NT2/D1 (cell line): ENCODE measurements at regions not wholly inside any gene's neighbourhood (a gene's known extent, or its start where the extent isn't known, plus 50 kb on each side); places are given as distances from the start of the nearest gene placed in this dataset.

Source experiments
- DNase-seq: peaks from one replicate; pipeline ENCODE4 v3.0.0-alpha.2; 2011; ENCODE audit warnings: low read depth, low spot score
- H3K27me3 ChIP-seq: 2 replicates; pipeline ENCODE4 v1.6.0; 2011; ENCODE audit warnings: mild to moderate bottlenecking; ENCODE audit not compliant: insufficient read length, insufficient read depth
- H3K36me3 ChIP-seq: 2 replicates; pipeline ENCODE4 v1.6.1; 2011; ENCODE audit warnings: mild to moderate bottlenecking, low read length, mixed read lengths; ENCODE audit not compliant: insufficient read depth, insufficient read length
- H3K4me1 ChIP-seq: 2 replicates; pipeline ENCODE4 v1.5.1; 2011; ENCODE audit not compliant: insufficient read depth, insufficient read length
- H3K4me3 ChIP-seq: 2 replicates; pipeline ENCODE4 v1.5.1; 2011; ENCODE audit warnings: low read depth; ENCODE audit not compliant: insufficient read length
- H3K9ac ChIP-seq: 2 replicates; pipeline ENCODE4 v1.6.0; 2011; ENCODE audit warnings: low read depth; ENCODE audit not compliant: insufficient read length
- H3K9me3 ChIP-seq: 2 replicates; pipeline ENCODE4 v1.5.1; 2011; ENCODE audit warnings: mild to moderate bottlenecking, low read length; ENCODE audit not compliant: insufficient read depth
- SUZ12 ChIP-seq: IDR thresholded peaks from 2 replicates; pipeline ENCODE4 v1.6.1; 2011; ENCODE audit not compliant: insufficient read length, insufficient read depth; ENCODE audit errors: extremely low read depth
- YY1 ChIP-seq: IDR thresholded peaks from 2 replicates; pipeline ENCODE4 v1.6.1; 2011; ENCODE audit not compliant: insufficient read length, insufficient read depth
- ZNF274 ChIP-seq: IDR thresholded peaks from 2 replicates; pipeline ENCODE4 v1.6.1; 2011; ENCODE audit warnings: mild to moderate bottlenecking, low read depth, low read length

DNA sequence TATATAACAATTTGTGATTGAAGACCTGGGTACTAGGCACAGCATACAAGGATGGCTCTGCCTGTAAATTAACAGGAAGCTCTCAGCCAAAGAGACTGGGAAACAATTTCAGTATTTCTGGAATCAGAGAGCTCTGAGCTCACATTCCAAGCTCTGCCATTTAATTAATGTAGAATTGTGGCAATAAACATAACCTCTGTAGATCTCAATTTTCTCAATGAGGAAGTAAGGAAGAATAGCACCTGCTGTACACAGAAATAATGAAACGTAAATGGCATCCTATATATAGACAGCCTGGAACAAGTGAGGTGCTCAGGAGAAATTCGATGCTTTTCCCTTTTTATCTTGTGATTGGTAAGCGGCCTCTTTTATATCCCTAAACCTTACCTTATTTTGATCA, 538.5 kb upstream of the JAG1 start:
- Histone ChIP-seq H3K9me3 (no peaks in the 10 kb centered on the region), H3K36me3 (no peaks in the 10 kb centered on the region), H3K4me1 (no peaks in the 10 kb centered on the region), H3K9ac (no peak overlapping the region), H3K27me3 (no peaks in the 10 kb centered on the region), H3K4me3 (no peak overlapping the region)
- TF ChIP-seq YY1 (no peak), SUZ12 (no peak), ZNF274 (no peak)
- no peak for DNase-seq

GRCh38 chr20:11212902-11213301, 539.1 kb upstream of the JAG1 start:
- no peak for DNase-seq
- no peak overlapping the region for H3K9ac ChIP-seq
- no peaks in the 10 kb centered on the region for H3K36me3 ChIP-seq
- TF ChIP-seq ZNF274, result no peak
- TF ChIP-seq SUZ12, result no peak
- TF ChIP-seq YY1, result no peak
- H3K27me3 ChIP-seq, result no peaks in the 10 kb centered on the region
- H3K4me1 ChIP-seq, result no peaks in the 10 kb centered on the region
- H3K4me3 ChIP-seq, result no peak overlapping the region
- no peaks in the 10 kb centered on the region for H3K9me3 ChIP-seq

DNA sequence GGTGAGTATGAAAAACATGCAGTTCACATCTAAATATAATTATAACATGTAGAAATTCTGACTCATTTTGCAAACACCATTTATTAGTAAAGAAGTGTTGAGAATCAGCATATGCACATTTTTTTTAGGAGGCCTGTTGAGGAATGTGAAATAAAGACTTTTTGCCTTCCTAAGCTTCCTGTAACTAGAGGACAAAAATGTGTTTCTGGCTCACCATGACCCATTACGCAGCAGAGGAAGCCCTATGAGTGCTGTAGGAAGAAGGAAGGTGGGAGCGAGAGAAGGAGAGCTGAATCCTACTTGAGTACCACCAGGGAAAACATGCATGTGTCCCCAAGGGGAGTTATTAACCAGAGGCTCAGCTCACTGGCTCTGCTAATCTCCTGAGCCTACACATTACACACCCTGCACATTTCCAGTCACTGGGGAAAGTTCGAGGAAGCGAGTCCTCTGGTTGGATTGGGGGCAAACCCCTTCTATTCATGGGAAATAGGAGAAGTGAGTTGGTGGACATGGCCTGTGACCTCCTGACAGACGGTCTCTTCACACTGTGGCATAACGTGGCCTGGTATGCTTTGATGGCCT, 540.5 kb upstream of the JAG1 start:
- Histone ChIP-seq H3K4me3 (no peak overlapping the region), H3K36me3 (no peaks in the 10 kb centered on the region), H3K4me1 (no peaks in the 10 kb centered on the region), H3K9ac (no peak overlapping the region), H3K9me3 (no peaks in the 10 kb centered on the region), H3K27me3 (no peaks in the 10 kb centered on the region)
- TF ChIP-seq SUZ12 (no peak), YY1 (no peak), ZNF274 (no peak)
- no peak for DNase-seq

DNA sequence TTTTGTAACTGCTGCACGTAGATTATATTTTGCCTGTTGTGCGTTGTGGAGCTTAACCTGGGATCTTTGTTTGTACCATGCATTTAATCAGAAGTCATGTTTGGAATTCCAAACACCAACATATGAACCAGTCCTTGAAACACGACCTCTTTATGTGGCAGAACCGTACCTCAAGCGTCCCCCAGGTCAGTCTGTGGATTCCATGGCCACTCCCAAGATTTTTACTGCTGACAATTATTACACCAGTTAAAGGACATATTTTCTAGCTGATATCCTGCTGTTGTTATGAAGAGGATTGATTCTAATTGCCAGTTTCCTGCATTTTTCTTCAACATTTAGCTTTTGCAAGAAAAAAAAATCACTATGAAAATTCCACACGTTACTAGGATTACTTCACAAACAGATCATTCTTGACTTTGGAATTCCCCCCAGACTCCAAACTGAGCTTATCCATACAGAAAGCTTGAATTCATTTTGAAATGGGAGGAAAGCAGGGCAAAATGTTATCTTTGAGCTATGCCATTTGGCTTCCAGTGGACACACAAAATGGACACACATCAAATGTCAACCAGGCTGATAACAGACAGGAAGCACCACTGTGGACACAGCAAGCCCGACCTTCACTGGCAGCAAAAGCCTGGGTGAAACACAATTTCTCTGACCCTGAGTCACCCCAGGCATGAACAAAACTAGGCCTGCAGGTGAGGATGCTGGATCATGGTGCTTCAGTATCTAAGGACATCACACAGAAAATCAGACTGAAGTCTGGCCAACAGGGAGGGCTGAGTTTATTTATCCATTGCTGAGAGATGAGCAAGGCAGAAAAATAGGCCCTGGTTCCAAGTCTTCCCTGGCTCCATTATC, 542.9 kb upstream of the JAG1 start:
- Histone ChIP-seq H3K4me3 (no peak overlapping the region), H3K27me3 (no peaks in the 10 kb centered on the region), H3K36me3 (no peaks in the 10 kb centered on the region), H3K4me1 (no peaks in the 10 kb centered on the region), H3K9ac (no peak overlapping the region), H3K9me3 (no peaks in the 10 kb centered on the region)
- no peak for DNase-seq
- TF ChIP-seq ZNF274 (no peak), SUZ12 (no peak), YY1 (no peak)

DNA sequence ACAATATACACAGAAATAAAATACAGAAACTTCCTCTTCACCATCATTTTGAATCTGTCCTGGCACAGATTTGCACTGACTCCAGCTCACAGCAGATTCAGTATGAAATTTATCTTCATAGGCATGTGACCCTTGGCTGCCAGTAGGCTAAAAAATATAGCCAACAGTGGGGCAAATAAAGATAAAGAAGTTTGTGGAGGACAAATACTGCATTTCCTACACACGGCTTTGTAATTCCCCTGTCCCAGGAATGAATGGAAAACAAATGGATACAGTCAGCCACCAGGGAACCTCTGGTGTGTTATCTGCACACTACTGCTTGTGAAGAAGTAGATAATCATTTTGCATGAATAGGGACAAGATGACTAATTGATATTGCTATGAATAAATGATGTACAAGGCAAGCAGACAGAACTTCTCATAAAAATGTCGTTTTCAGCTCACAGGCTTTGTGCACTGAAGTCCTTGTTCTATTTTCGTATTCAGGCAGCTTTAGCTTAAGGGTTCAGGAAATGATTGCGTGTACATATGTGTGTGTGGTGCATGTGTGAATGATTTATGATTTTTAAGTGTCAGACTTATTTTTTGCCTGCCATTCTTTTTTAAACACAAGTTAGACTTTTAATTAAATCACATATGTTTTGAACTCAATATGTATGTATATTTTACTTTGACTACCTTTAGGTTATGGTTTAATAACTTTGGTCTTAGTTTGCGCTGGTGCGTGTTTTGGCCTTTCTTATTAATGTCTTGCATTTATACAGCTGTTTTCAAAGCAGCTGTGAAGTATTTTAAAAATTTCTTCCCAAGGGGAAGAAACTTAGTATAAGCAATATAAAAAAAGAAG, 543.8 kb upstream of the JAG1 start:
- DNase-seq, result no peak
- Histone ChIP-seq H3K9ac (no peak overlapping the region), H3K9me3 (no peaks in the 10 kb centered on the region), H3K27me3 (no peaks in the 10 kb centered on the region), H3K4me3 (no peak overlapping the region), H3K36me3 (no peaks in the 10 kb centered on the region), H3K4me1 (no peaks in the 10 kb centered on the region)
- no peak for TF ChIP-seq SUZ12
- TF ChIP-seq YY1, result no peak
- TF ChIP-seq ZNF274, result no peak

DNA sequence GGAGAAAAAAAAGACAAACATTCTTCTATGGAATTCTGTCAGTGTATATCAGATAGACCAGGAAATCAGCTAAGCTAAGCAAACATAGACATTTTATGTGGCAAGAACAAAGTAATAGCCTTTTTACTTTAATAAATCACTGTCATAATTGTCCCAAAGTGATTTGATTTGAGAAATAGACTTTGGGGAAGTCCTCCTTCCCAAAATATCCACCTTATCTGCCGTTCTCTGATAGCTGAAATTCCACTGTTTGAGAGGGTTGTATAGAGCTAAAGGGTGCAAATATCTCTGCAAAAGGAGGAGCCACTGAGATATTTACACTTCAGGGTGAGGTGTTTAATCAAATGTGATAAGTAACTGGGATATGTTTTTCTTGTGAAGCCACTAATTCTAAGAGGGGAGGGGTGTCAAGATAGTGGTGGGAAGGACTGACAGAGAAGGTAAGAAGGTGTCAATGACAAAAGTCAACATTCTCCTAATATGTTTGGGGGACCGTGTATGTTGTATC, 544.4 kb upstream of the JAG1 start:
- TF ChIP-seq YY1 (no peak), ZNF274 (no peak), SUZ12 (no peak)
- Histone ChIP-seq H3K9me3 (no peaks in the 10 kb centered on the region), H3K4me3 (no peak overlapping the region), H3K27me3 (no peaks in the 10 kb centered on the region), H3K9ac (no peak overlapping the region), H3K4me1 (no peaks in the 10 kb centered on the region), H3K36me3 (no peaks in the 10 kb centered on the region)
- no peak for DNase-seq

DNA sequence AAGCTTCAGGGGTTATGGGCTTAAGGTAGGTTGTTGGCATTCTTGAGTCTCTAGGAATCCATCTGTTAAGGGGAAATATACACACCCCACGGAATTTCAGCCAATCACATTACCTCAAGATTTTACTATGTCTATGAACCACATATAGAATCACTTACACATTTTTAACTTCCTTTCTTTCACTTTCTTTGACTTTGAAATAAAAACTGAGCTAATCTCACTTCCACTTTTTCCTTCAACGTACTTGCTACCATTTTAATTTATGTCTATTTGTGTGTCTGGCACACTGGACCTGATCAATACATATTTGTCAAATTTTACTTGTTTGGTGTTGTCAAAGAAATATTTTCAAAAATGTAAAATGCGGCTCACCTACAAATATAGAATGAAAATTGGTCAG, 545.4 kb upstream of the JAG1 start:
- Histone ChIP-seq H3K9ac (no peak overlapping the region), H3K4me1 (no peaks in the 10 kb centered on the region), H3K27me3 (no peaks in the 10 kb centered on the region), H3K4me3 (no peak overlapping the region), H3K36me3 (no peaks in the 10 kb centered on the region), H3K9me3 (no peaks in the 10 kb centered on the region)
- TF ChIP-seq ZNF274 (no peak), SUZ12 (no peak), YY1 (no peak)
- no peak for DNase-seq
